ENCODE measurements at regions not wholly inside any gene's neighbourhood (a gene's known extent, or its start where the extent isn't known, plus 50 kb on each side); places are given as distances from the start of the nearest gene placed in this dataset.

DNA sequence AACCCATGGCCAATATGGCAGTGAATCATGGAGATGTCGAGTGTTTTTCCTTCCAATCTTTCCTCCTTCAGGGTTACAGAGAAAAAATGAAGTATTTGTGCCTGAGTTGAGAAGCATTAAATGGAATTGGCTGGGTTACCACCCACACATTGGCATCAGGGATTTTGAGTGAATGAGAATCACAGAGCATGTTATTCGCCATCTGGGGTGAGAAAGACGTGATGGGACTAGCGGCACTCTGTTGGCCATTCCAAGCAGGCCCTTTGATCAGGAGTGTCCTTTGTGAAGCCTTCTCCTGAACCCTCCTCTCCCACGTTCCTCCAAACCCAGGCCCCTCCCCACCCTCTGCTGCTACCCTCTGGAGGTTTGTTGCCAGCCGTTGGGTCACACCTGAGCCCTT is 84.2 kb upstream of the PCDH8 start:
- H3K4me3 ChIP-seq (replicated peaks; ENCODE audit: low read depth, low read length), result no peak overlapping the region
- TF ChIP-seq, protein P1, sequence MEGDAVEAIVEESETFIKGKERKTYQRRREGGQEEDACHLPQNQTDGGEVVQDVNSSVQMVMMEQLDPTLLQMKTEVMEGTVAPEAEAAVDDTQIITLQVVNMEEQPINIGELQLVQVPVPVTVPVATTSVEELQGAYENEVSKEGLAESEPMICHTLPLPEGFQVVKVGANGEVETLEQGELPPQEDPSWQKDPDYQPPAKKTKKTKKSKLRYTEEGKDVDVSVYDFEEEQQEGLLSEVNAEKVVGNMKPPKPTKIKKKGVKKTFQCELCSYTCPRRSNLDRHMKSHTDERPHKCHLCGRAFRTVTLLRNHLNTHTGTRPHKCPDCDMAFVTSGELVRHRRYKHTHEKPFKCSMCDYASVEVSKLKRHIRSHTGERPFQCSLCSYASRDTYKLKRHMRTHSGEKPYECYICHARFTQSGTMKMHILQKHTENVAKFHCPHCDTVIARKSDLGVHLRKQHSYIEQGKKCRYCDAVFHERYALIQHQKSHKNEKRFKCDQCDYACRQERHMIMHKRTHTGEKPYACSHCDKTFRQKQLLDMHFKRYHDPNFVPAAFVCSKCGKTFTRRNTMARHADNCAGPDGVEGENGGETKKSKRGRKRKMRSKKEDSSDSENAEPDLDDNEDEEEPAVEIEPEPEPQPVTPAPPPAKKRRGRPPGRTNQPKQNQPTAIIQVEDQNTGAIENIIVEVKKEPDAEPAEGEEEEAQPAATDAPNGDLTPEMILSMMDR (IDR thresholded peaks at IDR 0.05; ENCODE audit: low read depth, low read length, missing control alignments), result no peak
- no peak for DNase-seq (ENCODE audit: extremely low read depth, low read depth)

DNA sequence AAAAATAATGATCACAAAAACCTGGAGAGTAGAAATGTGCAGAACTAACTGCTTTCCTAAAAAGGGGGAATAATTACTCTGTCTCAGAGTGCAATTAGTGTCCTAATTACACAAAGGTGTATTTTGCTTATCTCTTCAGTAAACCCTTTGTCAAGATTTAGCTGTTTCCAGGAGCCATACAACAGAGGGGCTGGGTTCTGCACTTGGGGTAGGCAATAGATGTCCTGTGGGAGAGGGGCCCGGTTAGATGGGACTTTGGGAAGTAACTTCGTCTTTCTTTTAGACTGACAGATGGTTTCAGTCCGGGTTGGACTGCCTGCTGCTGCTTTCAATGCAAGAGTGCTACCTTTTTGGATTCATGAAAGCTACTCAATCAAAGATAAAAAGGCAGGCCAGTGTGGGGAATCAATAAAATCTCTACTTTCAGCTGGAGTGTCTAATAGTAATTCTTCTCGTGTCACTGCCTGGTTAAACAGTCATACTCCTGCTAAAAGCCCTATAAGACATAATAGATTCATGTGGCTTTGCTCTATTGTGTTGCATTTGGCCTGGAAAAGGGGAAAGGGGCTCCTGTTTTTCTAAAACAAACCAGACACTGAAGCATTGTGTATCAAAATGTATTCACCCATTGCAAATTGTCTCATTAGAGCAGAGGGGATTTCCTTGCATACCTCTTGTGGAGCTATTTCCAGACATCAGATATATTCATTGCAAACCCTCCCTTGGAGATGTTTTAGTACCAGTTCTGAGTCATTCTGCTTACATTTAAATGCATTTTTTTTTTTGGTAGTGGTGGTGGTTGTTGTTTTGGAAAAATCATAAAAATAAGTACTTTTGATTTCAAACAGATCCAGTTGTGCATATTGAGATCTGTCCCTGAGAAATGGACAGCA is 83.3 kb upstream of the PCDH8 start:
- no peak for DNase-seq (ENCODE audit: extremely low read depth, low read depth)
- H3K4me3 ChIP-seq (replicated peaks; ENCODE audit: low read depth, low read length), result no peak overlapping the region
- TF ChIP-seq, protein P1 (IDR thresholded peaks at IDR 0.05; ENCODE audit: low read depth, low read length, missing control alignments), result no peak

DNA sequence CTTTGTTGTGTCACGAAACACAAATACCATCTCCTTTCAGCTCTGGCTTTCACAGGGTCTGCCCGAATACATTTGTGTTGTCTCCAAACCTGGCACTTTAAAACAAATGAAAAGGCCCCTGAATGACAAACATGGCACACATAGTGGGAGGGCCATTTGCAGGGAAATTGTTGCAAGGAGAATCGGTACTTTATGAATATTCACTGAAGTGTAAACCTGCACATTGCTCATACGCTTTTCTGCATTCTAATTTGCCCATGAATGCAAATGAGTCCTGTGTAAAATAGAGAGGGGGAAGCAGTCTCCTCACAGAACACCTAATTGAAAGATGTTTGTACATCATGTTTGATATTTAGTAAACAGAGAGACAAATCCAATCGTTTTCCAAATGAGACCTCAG is 82.7 kb upstream of the PCDH8 start:
- TF ChIP-seq, protein P1 (IDR thresholded peaks at IDR 0.05; ENCODE audit: low read depth, low read length, missing control alignments), result no peak
- DNase-seq (ENCODE audit: extremely low read depth, low read depth), result no peak
- no peak overlapping the region for H3K4me3 ChIP-seq (replicated peaks; ENCODE audit: low read depth, low read length)

DNA sequence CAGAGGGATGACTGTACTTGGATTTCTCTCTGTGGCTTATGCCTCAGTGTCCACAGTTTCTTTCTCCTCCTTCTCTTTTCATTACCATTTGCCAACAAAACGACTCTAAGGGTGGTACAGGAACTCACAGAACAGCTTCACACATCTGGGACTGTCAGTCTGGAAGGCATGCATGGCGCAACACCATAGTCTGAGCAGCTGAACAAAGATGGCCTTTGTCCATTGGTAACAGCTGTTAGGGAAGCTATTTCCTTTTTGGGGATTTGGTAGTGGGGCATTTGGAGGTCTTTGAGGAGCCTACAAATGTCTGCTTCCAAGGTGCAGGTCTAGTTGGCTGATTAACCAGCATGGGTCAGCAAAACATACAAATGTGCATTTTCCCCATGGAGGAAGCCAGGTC is 81.4 kb upstream of the PCDH8 start:
- TF ChIP-seq, protein P1 (IDR thresholded peaks at IDR 0.05; ENCODE audit: low read depth, low read length, missing control alignments), result no peak
- H3K4me3 ChIP-seq (replicated peaks; ENCODE audit: low read depth, low read length), result no peak overlapping the region
- DNase-seq (ENCODE audit: extremely low read depth, low read depth), result no peak

DNA sequence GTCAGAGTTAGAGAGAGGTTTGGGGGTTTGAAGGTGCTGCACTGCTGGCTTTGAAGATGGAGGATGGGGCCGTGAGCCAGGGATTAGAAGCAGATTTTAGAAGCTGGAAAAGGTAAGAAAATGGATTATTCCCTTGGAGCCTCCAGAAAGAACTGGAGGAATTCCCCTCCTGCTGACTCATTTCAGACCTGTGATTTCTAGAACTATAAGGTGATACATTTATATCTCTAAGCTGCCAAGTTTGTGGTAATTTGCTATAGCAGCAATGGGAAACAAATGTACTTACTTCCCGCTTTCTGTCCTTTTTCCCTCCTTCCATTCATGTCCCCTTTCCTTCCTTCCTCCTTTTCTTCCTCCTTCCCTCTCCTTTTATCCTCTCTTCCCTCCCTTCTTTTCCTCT is 78.5 kb upstream of the PCDH8 start:
- TF ChIP-seq, protein P1 (IDR thresholded peaks at IDR 0.05; ENCODE audit: low read depth, low read length, missing control alignments), result no peak
- DNase-seq (ENCODE audit: extremely low read depth, low read depth), result no peak
- no peak overlapping the region for H3K4me3 ChIP-seq (replicated peaks; ENCODE audit: low read depth, low read length)

DNA sequence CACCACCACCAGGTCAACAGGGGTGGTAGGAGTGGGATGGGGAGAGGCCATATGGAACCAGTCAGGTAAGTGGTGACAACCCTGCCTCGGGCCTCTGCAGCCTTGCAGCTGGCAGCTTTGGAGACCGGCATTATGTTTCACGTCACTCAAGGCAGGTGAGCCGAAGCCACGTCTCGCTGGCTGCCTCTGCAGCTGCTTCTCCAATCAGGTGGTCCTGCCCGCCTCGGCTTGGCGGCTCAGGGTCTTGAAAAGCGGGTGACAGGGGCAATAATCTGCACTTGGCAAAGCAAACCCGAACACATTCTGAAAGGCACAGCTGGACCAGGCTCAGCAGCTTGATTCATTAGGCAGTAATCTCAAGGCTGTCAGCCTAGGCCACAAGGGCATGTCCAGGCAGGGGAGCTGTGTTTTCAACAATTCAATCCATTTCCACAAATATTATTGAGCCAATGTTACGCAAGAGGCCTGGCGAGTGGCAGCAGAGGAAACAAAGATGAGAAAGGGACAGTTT is 77.4 kb upstream of the PCDH8 start:
- TF ChIP-seq, protein P1 (IDR thresholded peaks at IDR 0.05; ENCODE audit: low read depth, low read length, missing control alignments), result no peak
- no peak overlapping the region for H3K4me3 ChIP-seq (replicated peaks; ENCODE audit: low read depth, low read length)
- DNase-seq (ENCODE audit: extremely low read depth, low read depth), result no peak

Data from HFF-Myc (cell line).